AG04450 (cell line): ENCODE measurements at regions not wholly inside any gene's neighbourhood (a gene's known extent, or its start where the extent isn't known, plus 50 kb on each side); places are given as distances from the start of the nearest gene placed in this dataset.

ENCODE experiments used
- CTCF ChIA-PET: fragments of 300-600, 350-600 bp; formaldehyde crosslinking; extraction: SDS; loops from one replicate; lab custom pipeline; 2022; ENCODE audit warnings: antibody characterized with exemption, inconsistent platforms; lab: Charles Lee
- POLR2A ChIA-PET: fragments of 350-600 bp; formaldehyde crosslinking; extraction: SDS; loops from one replicate; lab custom pipeline; 2021; ENCODE audit warnings: antibody characterized with exemption, inconsistent platforms; lab: Yijun Ruan, JAX
- DNase-seq: peaks from one replicate; pipeline ENCODE4 v3.0.0-alpha.2; 2011; ENCODE audit warnings: low read depth, low spot score
- H3K27ac ChIP-seq: one replicate; pipeline ENCODE4 v1.5.1; 2012; ENCODE audit warnings: low read depth, low read length, control low read depth
- H3K27me3 ChIP-seq: one replicate; pipeline ENCODE4 v1.6.0; 2012; ENCODE audit warnings: low read length; ENCODE audit not compliant: control insufficient read depth, insufficient read depth
- H3K4me3 ChIP-seq: 2 replicates; pipeline ENCODE4 v1.5.1; 2011; ENCODE audit warnings: mild to moderate bottlenecking, low read depth, low read length, control low read depth
- H3K9me3 ChIP-seq: 2 replicates; pipeline ENCODE4 v1.5.1; 2012; ENCODE audit warnings: low read length; ENCODE audit not compliant: control insufficient read depth, insufficient read depth
- CTCF ChIP-seq: IDR thresholded peaks from 2 replicates; pipeline ENCODE4 v1.5.1; 2011; ENCODE audit warnings: low read depth, low read length, control low read depth, inconsistent platforms

GRCh38 chr6:22826961-22827360 is 257.6 kb downstream of the HDGFL1 start:
- Histone ChIP-seq H3K27ac (no peak overlapping the region), H3K9me3 (no peaks in the 10 kb centered on the region), H3K4me3 (no peak overlapping the region), H3K27me3 (no peaks in the 10 kb centered on the region)
- no peak for DNase-seq
- POLR2A ChIA-PET: no interaction called here
- CTCF ChIA-PET: interaction anchor here (0.6 kb wide), 1 partner anchor 31 kb away, joined by 3 read pairs; no protein-coding TSS in a partner anchor
- no peak for TF ChIP-seq CTCF

GRCh38 chr6:22827760-22828159 is 258.4 kb downstream of the HDGFL1 start:
- CTCF ChIA-PET: no interaction called here

GRCh38 chr6:22828179-22829062 is 259.1 kb downstream of the HDGFL1 start:
- H3K9me3 ChIP-seq: no peaks in the 10 kb centered on the region
- peak; percentile 80 for DNase-seq
- H3K27me3 ChIP-seq: no peaks in the 10 kb centered on the region
- ChIA-PET CTCF (interaction anchor here (0.6 kb wide), 1 partner anchor 849 kb away, joined by 3 read pairs; no protein-coding TSS in a partner anchor), POLR2A (no interaction called here)
- peak overlapping the region; percentile 75 for H3K27ac ChIP-seq
- TF ChIP-seq CTCF: peak; percentile 62
- peak overlapping the region; percentile 8; the same call in 1 of the 2 replicates for H3K4me3 ChIP-seq

More at GRCh38 chr6:22827760-22828159, 258.4 kb downstream of the HDGFL1 start:
- no peak overlapping the region for H3K4me3 ChIP-seq
- no peaks in the 10 kb centered on the region for H3K9me3 ChIP-seq
- POLR2A ChIA-PET: no interaction called here
- H3K27ac ChIP-seq: no peak overlapping the region
- TF ChIP-seq CTCF: no peak
- H3K27me3 ChIP-seq: no peaks in the 10 kb centered on the region
- DNase-seq: no peak

GRCh38 chr6:22829070-22829469 is 259.7 kb downstream of the HDGFL1 start:
- CTCF ChIA-PET: interaction anchor here (0.6 kb wide), 1 partner anchor 850 kb away, joined by 3 read pairs; no protein-coding TSS in a partner anchor
- no peaks in the 10 kb centered on the region for H3K27me3 ChIP-seq
- POLR2A ChIA-PET: no interaction called here
- no peak for TF ChIP-seq CTCF
- no peak for DNase-seq
- H3K27ac ChIP-seq: no peak overlapping the region
- H3K4me3 ChIP-seq: no peak overlapping the region
- no peaks in the 10 kb centered on the region for H3K9me3 ChIP-seq

GRCh38 chr6:22830463-22830862 is 261.1 kb downstream of the HDGFL1 start:
- POLR2A ChIA-PET: no interaction called here
- Histone ChIP-seq H3K9me3 (no peaks in the 10 kb centered on the region; the same call in 1 of the 2 replicates), H3K4me3 (no peak overlapping the region), H3K27ac (no peak overlapping the region), H3K27me3 (no peaks in the 10 kb centered on the region)
- no peak for TF ChIP-seq CTCF
- CTCF ChIA-PET: interaction anchor here (0.8 kb wide), 1 partner anchor 625 kb away, joined by 5 read pairs; no protein-coding TSS in a partner anchor
- DNase-seq: no peak
